GM12873 (cell line): ENCODE measurements at regions not wholly inside any gene's neighbourhood (a gene's known extent, or its start where the extent isn't known, plus 50 kb on each side); places are given as distances from the start of the nearest gene placed in this dataset.

ENCODE experiments used
- TF ChIP-seq, protein P1 (sequence below): IDR thresholded peaks from 2 replicates; pipeline ENCODE4 v1.5.1; 2012; ENCODE audit warnings: low read depth, mild to moderate bottlenecking, moderate library complexity, low read length, control low read depth; ENCODE audit not compliant: insufficient read depth; ENCODE audit errors: missing control alignments

DNA sequence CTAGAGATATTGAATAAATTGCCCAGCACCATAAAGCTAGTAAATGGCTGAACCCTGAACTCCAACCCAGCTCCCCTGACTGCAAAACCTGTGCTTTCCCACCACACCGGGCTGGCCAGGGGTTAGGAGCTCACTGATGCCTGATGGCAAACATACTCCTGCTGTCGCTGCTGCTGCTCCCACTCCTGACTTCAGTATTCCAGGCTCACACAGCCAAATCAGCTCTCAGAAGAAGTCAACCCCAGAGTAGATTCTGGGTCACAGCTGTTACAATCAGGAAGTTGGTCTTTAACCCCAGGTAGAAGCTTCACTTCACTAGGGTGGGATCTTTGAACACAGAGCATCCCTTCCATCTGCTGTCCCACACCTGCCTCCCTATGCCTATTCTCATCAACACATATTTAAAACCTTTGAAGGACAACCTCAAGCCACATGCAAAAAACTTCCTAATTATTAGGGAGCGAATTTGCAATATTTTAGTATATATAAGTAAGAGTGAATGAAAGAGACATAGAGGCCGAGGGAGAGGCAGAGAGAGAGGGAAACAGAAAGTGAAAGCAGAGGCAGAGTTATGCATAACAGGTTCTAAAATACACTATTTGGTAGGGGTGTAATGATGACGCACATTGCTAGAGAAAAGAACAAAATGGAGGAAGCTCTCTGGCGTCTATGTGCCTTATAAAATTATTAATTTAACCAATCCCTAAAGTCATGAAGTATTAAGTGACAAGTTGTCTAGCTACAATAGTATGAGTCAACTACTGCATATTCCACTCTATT is 99.4 kb upstream of the SERP2 start:
- TF ChIP-seq, protein P1, sequence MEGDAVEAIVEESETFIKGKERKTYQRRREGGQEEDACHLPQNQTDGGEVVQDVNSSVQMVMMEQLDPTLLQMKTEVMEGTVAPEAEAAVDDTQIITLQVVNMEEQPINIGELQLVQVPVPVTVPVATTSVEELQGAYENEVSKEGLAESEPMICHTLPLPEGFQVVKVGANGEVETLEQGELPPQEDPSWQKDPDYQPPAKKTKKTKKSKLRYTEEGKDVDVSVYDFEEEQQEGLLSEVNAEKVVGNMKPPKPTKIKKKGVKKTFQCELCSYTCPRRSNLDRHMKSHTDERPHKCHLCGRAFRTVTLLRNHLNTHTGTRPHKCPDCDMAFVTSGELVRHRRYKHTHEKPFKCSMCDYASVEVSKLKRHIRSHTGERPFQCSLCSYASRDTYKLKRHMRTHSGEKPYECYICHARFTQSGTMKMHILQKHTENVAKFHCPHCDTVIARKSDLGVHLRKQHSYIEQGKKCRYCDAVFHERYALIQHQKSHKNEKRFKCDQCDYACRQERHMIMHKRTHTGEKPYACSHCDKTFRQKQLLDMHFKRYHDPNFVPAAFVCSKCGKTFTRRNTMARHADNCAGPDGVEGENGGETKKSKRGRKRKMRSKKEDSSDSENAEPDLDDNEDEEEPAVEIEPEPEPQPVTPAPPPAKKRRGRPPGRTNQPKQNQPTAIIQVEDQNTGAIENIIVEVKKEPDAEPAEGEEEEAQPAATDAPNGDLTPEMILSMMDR: no peak

DNA sequence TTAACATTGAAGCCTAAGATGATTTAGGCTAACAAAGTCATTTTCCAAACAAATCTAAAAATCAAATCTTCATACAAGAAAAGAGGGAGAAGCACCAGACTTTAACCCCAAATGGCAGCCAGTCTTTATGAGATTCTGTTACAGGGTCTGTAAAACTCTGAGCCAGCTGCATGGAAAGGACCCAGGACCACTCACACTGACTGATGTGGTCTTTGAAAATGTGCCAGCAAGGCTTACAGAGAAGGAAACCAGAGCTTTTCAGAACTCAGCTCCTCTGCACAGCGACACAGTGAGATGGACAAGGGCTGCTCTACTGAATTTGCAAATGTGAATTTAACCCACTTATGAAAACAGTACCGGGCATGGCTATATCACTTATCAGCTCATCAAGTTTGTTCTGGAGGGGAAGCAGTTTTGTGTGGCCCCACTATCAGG is 98.8 kb upstream of the SERP2 start:
- TF ChIP-seq, protein P1: no peak

DNA sequence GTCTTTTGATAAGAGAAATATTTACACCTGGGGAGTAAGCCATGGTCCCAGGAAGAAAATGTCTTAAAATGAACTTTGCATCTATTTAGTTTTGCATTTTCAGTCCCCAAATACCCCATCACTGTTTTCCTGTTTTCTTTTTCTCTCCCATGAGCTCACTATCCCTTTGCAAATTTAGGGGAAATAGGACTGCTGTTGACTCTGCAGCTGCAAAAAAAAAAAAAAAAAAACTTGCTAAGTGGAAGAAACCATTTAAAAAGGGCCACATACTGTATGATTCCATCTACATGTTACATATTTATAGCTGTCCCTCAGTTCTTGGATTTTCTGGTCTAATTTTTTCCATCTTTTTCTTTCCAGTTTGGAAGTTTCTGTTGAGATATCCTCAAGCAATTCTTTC is 98.2 kb upstream of the SERP2 start:
- TF ChIP-seq, protein P1: no peak

DNA sequence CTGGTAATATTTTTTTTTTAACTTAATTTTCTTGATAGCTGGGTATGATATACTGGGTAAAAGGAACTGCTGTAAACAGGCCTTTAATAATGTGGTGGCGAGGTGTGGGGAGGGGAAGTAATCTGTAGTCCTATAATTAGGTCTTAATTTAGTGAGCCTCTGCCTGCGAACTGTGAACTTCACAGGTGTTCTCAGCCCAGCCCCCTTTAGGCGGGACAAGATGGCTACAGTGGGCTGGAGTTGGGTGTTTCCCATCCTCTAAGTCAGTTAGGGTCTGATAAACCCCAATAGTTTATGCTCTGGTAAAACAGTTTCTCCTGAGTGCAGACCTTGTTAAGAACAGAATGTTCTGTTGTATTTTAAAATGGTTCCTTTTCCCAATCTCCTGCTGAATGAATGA is 97.6 kb upstream of the SERP2 start:
- TF ChIP-seq, protein P1: no peak

DNA sequence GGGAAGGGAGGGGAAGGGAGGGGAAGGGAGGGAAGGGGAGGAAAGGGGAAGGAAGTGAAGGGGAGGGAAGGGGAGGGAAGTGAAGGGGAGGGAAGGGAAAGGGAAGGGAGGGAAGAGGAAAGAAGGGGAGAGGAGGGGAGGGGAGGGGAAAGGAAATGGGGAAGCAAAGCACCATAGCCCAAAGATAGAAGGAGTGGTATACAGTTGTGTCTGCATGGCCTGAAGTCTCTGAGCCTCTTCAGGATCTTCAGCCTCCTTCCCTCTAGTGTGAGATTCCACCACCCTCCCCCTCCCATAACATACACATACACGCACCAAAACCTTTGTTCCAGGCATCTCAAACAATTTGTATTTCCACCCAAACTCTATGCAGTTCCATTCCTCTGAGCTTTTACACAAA is 96.2 kb upstream of the SERP2 start:
- TF ChIP-seq, protein P1: no peak

DNA sequence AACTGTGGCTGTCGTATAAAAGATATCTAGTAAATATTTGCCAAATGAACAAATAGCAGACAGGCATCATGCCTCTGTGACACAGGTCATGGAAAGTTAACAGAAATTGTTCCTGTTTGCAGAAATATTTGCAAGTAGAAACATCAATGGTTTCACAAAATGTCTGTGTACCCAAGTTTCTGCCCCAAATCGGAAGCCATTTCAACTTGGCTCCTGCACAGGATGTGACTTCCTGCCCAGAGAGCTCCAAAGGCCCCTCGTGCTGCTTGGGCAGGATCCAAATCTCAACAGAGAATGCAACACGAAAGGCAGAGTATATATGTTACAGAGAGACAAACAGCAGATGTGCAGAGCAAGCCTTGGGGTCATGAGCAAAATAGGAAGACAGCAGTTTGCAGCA is 95.5 kb upstream of the SERP2 start:
- TF ChIP-seq, protein P1: no peak

DNA sequence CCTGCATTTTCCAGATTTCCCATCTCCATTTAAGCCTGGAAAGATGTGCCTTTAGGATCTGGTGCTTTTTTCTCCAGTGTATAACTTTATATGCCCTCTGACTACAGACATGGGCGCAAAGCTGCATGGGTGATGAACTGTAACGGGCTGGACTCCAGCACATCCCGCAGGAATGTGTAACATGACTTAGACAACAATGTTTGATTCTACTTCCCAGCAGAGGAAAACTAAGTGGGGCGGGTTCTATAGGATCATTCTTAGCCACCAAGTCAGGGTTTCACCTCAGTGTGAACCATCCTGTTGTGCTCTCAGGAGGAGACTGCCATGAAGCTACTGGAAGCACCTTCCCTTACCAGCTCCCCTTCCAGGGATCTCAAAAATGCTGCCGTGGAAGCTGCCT is 93.2 kb upstream of the SERP2 start:
- TF ChIP-seq, protein P1: no peak
